ENCODE measurements at regions not wholly inside any gene's neighbourhood (a gene's known extent, or its start where the extent isn't known, plus 50 kb on each side); places are given as distances from the start of the nearest gene placed in this dataset.

DNA sequence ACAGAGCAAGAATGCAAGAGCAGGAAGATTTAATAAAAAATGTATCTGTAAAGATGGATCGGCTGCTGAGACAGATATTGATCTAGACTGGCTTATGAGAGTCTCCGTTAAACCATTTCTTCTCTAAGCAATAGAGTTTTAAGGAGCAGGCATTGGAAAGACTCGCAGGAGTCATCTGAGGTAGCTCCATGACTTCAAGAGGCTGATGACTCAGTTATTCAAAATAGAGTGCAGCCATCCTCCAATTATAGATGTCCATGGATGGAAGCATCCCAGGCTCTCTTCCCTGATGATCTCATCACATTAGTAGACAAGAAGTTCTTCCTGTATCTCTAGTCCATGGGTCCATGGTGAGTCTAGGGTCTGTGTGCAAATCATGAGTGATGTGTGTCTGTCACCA lies 638.3 kb upstream of the TMEM132C start:
- TF ChIP-seq, protein P1, sequence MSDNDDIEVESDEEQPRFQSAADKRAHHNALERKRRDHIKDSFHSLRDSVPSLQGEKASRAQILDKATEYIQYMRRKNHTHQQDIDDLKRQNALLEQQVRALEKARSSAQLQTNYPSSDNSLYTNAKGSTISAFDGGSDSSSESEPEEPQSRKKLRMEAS (IDR thresholded peaks at IDR 0.05): no peak
- TF ChIP-seq RAD21 (IDR thresholded peaks at IDR 0.05; ENCODE audit: low read depth): no peak
